NCI-H226 (cell line): ENCODE measurements at regions not wholly inside any gene's neighbourhood (a gene's known extent, or its start where the extent isn't known, plus 50 kb on each side); places are given as distances from the start of the nearest gene placed in this dataset.
"Not testable (repeated sequence)": the region's sequence is repeated elsewhere in the genome, so short reads cannot be mapped to it uniquely, and the experiment has no call there.

ENCODE experiments used
- DNase-seq: peaks from one replicate; pipeline ENCODE4 v3.0.0-alpha.2; 2015

DNA sequence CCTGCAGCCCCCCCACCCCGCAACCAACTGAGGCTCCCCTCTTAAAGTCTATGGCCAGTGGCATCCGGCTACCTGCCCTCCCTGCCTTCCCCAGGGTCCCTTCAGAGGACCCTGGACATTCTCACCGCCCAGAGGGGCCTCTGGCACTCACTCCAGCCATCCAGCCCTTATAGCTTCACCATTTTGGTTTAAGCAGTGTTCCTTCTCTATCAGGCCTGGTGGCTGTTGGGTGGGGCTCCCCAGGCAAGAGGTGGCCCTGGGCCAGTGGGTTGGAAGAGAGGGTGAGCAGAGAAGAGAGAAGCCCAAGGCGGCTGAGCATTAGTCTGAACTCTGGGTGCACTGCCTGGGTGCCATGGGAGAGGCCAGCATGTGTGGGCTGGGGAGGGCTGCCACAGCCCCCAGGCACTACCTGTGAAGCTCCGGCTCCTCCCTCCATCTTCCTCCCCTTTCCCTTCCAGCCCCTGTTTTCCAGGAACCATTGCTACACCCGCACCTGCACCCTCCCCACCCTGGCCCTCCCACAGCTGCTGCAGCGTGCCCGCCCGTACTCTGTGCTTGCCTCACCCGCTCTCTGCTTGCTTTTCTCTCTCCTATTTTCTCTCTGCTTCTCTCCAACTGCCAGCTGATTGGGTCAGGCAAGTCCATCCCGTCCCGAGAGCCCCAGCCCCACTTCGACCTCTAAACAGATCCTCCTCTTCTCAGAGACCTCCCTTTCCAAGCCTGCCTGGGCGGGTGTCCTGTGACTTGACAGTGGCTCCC, 168.2 kb downstream of the TBC1D2B start:
- DNase-seq: no peak

DNA sequence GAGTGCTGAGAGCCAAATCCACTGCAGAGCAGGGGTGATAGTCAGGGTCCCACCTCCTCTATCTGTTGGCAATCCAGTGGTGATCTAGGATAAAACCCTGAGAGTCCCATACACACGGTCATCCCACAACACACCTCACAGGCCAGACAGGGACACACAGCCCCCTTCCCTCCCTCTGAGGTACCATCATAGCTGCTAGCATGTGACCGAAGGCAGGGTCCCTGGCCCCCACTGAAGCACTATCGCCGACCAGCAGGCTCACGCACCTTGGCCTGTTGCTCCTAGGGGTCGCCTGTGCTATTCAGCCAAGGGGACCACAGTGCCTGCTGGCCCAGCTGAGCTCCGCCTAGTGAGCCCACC, 168.8 kb downstream of the TBC1D2B start:
- DNase-seq: not testable (repeated sequence)

DNA sequence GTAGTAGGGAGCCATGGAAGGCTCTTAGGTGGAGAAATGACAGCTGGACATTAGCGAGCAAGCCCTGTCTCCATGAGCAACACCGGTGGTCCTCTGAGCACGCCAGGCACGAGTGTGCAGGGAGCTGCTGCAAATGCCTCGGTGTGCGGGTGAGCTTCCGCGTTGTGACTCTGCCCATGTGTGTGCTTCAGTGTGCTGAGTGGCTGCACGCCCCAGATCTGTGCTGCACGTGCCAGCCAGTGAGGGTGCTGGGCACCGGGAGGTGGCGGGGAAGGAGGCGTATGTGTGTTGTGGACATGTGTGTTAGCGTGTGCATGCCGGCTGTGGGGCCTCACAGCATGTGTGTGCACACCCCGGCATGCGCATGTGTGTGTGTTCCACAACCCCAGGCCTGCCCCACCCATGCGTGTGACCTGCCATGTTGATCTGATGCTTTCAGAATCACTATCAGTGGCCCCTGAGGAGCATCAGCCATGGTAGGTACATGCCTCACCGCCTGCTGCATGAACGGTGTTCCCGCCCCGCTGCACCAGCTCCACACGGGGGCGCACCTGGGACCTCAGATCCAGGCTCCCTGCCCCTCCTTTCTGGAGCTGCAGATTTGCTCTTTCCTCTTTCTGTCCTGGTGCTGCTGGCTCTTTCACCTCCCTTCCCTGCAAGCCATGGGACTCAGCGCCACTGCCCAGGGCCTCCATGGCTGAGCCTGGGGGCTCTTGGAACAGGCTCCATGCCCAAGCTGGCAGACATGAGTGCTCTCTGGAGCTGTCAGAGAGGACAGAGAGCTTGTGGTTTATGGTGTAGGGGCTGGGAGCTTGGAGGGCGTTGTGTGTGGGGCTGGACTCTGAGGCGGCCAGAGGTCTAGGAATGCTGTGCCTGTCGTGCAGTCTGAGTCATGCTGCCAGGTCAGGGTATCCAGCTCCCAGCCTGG, 169.4 kb downstream of the TBC1D2B start:
- peak; percentile 66 for DNase-seq

DNA sequence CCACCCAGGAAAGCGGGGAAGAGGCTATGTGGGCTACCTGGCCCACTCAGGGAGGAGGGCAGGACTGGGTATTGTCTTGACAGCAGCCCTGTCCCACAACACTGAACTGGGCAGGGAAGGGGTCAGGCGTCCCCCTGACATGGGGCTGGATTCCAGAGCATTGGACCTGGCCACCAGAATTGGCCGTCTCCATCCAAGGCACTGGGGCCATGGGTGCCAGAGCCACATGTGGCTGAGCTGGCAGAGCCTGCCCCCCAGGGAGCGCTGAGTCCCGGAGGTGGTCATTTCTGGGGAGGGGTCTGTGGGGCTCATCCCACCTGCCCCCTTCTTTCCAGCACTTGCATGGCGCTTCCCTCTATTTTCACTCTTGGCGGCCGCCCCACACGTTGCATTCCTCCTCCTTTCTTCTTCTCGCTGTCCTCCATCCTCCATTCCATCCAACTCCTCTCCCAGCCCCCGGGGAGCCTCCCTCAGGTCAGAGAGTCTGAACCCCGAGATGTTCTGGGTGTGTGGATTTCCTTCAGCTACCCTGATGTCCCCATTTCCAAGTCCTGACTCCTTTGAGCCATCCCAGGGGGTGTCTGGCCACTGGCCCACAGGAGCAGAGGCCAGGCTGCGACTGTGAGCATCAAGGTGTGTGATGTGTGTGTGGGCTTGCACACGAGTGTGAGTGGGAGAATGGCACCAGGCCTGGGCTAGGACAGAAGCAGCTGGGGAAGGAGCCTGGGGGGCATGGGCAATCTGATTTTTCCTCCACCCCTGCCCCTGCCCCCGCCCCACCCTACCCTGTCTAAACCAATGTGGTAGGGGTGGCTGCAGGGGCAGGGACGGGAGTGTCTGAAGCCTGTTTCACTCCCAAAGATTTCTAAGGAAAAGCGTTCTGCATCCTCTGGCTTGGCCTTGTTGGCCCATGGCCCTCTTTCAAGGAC, 171.2 kb downstream of the TBC1D2B start:
- not testable (repeated sequence) for DNase-seq

DNA sequence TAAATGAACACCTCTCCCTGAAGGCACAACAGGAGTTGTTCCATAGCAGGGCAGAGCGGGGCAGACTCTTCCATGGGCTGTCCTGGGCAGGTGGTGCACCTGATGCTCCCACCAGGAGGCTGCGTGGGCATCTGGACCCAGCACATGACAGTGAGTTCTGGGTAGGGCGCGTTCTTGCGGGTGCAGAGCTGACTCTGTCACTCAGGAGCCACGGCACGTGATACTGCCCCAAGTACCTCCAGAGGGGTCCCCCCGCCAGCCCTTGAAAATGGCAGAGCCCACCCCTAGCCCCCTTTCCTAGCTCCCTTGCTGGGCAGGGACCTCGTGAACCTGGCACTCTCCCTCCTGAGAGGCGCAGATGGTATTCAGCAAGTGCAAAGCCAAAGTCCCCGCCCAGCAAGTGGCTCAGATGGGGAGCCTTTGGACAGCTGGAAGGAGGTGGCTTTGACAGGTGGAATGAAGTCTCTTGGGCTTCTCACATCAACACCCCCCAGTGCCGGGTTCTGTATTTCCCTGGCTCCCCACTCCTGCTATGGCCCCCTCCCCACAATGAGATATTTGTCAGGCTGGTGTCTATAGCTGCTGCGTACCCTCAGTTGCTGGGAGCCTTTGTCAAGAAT, 172.1 kb downstream of the TBC1D2B start:
- no peak for DNase-seq

DNA sequence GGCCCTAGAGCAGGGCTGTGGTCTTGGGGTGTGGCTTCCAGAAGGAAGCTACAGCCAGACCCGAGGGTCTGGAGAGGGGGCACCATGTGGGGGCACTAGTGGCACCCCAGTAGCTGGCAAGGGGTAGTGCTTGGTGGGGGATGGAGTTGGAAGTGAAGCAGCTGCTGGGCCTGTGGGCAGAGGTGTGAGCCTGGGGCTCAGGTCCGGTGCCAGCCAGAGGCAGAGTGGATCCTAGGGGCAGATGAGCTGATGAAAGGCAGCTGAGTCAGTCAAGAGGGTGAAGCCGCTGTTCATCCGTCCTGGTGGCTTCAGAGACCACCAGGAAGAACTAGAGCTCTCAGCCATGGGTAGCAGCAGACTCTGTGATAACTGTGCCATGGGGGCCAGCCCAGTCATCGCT, 172.6 kb downstream of the TBC1D2B start:
- no peak for DNase-seq

DNA sequence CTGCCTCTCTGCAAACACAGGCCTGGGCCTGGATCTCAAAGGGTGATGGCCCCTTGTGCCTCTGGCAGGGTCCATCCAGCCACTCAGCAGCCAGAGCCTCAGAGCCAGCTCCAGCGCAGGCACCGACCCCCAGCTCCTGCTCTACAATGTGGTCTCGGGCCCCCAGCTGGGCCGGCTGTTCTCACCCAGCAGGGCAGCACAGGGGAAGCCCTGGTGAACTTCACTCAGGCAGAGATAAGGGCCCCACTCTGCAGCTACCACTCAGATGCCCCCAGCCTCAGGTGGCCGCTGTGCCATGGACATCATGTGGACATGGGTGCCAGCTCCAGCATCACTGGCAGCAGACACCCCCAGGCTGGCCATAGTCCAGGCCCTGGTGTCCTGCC, 173.1 kb downstream of the TBC1D2B start:
- no peak for DNase-seq

DNA sequence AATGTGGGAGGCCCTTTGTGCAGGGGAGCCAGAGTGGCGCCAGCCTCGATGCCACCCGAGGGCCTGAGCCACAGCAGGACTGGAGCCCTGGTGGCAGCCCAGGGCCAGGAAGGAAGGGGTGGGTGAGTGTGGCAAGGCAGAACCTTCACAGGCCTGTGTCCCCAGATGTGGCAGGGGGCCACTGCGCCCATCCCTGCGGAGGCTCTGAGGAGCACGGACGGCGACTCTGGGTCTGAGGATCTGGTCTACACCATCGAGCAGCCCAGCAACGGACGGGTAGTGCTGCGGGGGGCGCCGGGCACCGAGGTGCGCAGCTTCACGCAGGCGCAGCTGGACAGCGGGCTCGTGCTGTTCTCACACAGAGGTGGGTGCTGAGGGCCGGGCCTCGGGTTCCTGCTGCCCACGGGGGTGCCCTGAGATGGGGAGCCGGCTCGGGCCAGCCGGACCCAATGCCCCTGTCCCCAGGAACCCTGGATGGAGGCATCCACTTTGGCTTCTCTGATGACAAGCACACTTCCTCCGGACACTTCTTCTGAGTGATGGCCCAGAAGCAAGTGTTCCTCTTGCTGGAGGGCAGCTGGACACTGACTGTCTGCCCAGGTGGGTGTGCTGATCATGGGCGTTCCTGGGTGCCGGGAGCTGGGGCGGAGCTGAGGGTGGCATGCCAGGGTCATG, 173.6 kb downstream of the TBC1D2B start:
- not testable (repeated sequence) for DNase-seq

DNA sequence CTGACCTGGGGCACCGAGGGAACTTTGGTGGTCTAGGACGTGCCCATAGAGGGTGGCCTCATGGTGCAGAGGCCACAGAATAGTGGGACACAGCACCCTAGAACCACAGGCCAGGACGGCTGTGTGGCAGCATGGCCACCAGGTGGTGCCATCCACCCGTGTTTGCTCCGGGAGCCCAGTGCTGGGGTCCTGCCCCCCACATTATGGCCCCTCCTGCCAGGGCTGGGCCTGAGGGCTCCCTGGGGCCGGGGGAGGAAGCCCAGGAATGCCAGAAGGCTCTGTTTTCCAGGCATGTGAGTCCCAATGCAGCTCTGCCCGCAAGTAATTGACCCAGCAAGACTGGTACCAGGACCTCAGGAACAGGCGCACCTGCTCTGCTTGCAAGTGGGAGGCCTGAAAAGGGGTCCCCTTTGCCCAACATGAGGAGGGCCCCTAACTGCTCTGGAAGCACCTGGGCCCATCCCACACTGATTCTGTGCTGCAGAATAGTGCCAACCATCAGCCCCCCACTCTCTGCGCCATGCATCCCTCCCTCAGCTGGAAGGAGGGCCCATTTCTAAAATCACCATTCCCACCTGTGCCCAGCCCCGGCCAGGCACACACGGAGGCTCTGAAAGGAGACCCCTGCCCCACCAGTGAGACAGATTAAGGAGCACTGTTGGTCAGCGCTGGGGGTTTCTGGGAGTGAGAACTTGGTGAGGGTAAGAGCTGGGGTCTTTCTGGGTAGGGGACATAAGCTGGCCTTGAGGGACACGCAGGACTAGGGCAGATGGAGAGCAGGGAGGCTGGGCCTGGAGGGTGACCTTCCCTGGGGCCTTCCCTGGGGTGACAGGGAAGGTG, 174.4 kb downstream of the TBC1D2B start:
- not testable (repeated sequence) for DNase-seq

DNA sequence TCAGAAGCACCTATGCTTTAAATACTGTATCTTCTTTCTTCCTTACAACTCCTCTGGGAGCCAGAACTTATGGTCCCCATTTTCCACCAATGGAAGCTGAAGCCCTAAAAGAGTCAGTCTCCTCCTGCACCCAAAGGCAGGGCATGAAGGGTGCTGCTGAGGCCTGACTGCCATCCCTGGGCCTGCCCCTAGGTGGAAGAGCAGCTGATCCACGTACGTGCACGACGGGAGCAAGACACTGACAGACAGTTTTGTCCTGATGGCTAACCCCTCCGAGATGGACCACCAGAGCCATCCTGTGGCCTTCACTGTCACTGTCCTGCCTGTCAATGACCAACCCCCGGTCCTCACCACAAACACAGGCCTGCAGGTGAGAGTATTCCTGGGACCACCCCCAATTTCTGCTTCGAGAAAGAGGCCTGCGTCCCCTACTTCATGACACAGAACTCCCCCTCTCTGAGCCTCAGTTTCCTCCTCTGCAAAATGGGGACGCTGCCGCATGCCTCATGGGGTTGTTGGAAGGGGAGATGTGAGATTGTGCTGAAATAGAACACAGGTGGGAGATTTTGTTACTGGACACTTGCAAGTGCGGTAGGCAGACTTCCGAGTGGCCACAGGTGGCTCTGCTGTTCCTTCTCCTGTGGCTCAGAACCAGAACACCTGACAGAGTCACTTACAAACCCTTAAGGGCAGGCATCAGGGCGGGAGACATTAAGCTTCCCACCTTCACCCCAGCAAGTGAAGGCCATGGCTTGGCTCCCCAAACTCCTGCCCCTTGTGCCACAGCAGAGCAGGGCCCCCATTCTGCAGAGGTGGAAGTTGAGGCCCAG, 175.4 kb downstream of the TBC1D2B start:
- DNase-seq: no peak

DNA sequence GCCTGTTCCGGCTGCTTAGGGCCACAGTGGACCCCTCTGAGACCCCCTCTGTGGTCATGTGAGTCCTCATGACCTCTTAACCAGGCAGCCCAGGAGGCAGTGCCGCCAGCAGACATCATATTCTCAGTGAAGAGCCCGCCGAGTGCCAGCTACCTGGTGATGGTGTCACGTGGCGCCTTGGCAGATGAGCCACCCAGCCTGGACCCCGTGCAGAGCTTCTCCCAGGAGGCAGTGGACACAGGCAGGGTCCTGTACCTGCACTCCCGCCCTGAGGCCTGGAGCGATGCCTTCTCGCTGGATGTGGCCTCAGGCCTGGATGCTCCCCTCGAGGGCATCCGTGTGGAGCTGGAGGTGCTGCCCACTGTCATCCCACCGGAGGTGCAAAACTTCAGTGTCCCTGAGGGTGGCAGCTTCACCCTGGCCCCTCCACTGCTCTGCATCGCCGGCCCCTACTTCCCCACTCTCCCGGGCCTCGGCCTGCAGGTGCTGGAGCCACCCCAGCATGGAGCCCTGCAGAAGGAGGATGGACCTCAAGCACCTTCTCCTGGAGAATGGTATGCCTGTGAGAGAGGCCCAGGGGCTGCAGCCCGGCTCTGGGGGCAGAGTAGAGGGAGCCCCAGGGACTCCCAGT, 176.1 kb downstream of the TBC1D2B start:
- no peak for DNase-seq

DNA sequence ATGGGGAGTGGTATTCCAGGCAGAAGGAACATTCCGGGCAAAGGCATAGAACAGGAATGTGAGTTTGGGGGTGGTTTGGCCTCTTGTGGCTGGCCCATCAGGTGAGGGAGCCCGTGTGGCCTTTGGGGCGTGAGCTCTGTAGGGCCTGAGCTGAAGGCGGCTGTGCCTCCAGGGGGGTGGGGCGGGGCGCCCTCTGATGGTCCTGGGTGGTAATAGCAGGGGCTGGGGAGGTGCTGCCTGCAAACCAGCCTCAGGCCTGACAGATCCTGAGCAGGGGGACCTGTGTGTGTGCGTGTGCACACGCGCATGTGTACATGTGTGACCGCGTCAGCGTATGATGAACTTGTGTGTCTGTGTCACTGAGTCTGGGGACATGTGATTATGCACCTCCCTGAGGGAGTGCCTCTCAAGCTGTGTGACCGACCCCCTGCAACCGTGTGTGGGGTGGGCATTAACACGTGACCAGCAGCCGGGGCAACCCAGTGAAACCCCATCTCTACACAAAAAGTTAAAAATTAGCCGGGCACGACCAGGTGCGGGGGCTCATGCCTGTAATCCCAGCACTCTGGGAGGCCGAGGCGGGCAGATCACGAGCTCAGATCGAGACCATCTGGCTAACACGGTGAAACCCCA, 177.1 kb downstream of the TBC1D2B start:
- peak; percentile 15 for DNase-seq

DNA sequence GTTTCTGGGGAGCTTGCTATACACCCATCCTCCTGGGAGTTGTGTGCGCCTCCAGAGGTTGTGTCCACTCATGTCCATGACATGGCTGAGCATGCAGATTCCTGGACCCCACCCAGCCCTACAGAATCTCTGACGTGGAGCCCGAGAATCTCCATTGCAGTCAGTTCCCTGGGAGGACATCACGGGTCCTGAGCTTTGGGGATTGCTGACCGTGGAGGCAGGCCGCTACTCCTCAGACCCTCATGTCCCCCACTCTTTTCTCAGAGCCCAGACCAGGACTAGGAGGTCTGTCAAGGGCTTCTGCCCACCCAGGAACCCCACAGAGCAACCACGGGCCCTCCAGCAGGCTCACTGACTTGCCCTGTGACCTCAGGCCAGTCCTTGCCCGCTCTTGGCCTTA, 177.7 kb downstream of the TBC1D2B start:
- DNase-seq: not testable (repeated sequence)

DNA sequence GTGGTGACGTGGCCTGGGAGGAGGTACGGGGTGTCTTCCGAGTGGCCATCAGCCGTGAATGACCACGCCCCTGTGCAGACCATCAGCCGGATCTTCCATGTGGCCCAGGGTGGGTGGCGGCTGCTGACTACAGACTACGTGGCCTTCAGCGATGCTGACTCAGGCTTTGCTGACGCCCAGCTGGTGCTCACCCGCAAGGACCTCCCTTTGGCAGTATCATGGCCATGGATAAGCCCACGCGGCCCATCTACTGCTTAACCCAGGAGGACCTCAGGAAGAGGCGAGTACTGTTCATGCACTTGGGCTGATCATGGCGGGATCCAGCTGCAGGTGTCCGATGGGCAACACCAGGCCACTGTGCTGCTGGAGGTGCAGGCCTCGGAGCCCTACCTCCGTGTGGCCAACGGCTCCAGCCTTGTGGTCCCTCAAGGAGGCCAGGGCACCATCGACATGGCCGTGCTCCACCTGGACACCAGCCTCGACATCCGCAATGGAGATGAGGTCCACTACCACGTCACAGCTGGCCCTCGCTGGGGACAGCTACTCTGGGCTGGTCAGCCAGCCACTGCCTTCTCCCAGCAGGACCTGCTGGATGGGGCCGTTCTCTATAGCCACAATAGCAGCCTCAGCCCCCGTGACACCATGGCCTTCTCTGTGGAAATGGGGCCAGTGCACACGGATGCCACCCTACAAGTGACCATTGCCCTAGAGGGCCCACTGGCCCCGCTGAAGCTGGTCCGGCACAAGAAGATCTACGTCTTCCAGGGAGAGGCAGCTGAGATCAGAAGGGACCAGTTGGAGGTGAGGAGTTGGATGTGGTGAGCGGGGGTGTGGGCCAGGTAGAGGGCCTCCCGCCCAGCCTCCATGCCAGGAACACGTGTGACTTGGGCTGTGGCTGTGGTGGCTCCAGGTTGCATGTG, 178.4 kb downstream of the TBC1D2B start:
- DNase-seq: no peak

DNA sequence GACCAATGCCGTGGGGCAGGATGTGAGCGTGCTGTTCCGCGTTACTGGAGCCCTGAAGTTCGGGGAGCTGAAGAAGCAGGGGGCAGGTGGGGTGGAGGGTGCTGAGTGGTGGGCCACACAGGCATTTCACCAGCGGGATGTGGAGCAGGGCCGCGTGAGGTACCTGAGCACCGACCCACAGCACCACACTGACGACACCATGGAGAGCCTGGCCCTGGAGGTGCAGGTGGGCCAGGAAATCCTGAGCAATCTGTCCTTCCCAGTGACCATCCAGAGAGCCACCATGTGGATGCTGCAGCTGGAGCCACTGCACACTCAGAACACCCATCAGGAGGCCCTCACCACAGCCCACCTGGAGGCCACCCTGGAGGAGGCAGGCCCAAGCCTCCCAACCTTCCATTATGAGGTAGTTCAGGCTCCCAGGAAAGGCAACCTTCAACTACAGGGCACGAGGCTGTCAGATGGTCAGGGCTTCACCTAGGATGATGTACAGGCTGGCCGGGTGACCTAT, 179.6 kb downstream of the TBC1D2B start:
- no peak for DNase-seq

DNA sequence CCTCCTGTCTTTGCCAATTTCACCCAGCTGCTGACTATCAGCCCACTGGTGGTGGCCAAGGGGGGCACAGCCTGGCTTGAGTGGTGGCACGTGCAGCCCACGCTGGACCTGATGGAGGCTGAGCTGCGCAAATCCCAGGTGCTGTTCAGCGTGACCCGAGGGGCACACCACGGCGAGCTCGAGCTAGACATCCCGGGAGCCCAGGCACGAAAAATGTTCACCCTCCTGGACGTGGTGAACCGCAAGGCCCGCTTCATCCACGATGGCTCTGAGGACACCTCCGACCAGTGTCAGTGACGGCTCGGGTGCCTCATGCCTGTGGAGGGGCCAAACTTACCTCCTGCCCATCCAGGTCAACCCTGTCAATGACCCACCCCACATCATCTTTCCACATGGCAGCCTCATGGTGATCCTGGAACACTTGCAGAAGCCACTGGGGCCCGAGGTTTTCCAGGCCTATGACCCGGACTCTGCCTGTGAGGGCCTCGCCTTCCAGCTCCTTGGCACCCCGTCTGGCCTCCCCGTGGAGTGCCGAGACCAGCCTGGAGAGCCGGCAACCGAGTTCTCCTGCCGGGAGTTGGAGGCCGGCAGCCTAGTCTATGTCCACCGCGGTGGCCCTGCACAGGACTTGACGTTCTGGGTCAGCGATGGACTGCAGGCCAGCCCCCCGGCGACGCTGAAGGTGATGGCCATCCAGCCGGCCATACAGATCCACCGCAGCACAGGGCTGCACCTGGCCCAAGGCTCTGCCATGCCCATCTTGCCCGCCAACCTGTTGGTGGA, 180.2 kb downstream of the TBC1D2B start:
- DNase-seq: not testable (repeated sequence)
